Endothelial cell (in vitro differentiated cells): ENCODE measurements at regions not wholly inside any gene's neighbourhood (a gene's known extent, or its start where the extent isn't known, plus 50 kb on each side); places are given as distances from the start of the nearest gene placed in this dataset.
"Not testable (repeated sequence)": the region's sequence is repeated elsewhere in the genome, so short reads cannot be mapped to it uniquely, and the experiment has no call there.

Source experiments
- DNase-seq: peaks from one replicate; pipeline ENCODE4 v3.0.0; 2021; ENCODE audit warnings: low spot score
- H3K27ac Mint-ChIP-seq: one replicate; pipeline ENCODE4 v1.8.0; 2021; ENCODE audit warnings: mixed read lengths, inconsistent platforms; ENCODE audit not compliant: unreplicated experiment
- H3K27me3 Mint-ChIP-seq: one replicate; pipeline ENCODE4 v1.8.0; 2021; ENCODE audit warnings: mild to moderate bottlenecking, moderate library complexity, mixed read lengths, inconsistent platforms; ENCODE audit not compliant: unreplicated experiment
- H3K36me3 Mint-ChIP-seq: one replicate; pipeline ENCODE4 v1.8.0; 2021; ENCODE audit warnings: mild to moderate bottlenecking, low read depth, mixed read lengths, inconsistent platforms; ENCODE audit not compliant: unreplicated experiment
- H3K4me1 Mint-ChIP-seq: one replicate; pipeline ENCODE4 v1.8.0; 2021; ENCODE audit warnings: mild to moderate bottlenecking, mixed read lengths, inconsistent platforms; ENCODE audit not compliant: unreplicated experiment
- H3K4me3 Mint-ChIP-seq: one replicate; pipeline ENCODE4 v1.8.0; 2021; ENCODE audit warnings: mild to moderate bottlenecking, mixed read lengths, inconsistent platforms; ENCODE audit not compliant: unreplicated experiment
- H3K9me3 Mint-ChIP-seq: one replicate; pipeline ENCODE4 v1.8.0; 2021; ENCODE audit warnings: mixed read lengths, inconsistent platforms; ENCODE audit not compliant: unreplicated experiment
- TF ChIP-seq, protein P1 (sequence below): fragments of 200-600 bp; sonication (generic); IDR thresholded peaks from one replicate; pipeline ENCODE4 v1.5.0; 2021; ENCODE audit warnings: antibody characterized with exemption; ENCODE audit not compliant: unreplicated experiment

DNA sequence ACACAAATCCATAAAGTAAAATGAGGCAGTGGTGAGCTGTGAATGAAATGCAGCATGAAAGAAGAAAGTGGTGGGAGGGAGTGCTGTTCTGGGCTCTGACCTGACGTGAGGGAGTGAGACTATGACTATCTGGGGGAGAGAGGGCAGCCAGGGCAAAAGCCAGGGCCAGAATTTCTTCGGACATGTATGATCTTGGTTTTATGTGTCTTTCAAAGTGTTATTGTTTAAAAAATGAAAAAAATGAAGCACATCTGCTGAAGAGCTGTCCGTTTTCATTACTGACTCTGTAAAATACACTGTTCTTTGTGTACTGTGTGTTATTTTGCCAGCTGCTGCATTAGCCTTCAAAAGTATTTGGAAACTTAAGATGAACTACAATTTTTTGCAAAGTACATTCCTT lies 70.2 kb upstream of the KLF14 start:
- no peak overlapping the region for H3K27ac Mint-ChIP-seq
- DNase-seq = no peak
- no peak overlapping the region for H3K4me3 Mint-ChIP-seq
- H3K27me3 Mint-ChIP-seq = peaks cover 5% of the 10 kb centered on the region
- no peaks in the 10 kb centered on the region for H3K4me1 Mint-ChIP-seq
- H3K9me3 Mint-ChIP-seq = no peaks in the 10 kb centered on the region
- TF ChIP-seq, protein P1, sequence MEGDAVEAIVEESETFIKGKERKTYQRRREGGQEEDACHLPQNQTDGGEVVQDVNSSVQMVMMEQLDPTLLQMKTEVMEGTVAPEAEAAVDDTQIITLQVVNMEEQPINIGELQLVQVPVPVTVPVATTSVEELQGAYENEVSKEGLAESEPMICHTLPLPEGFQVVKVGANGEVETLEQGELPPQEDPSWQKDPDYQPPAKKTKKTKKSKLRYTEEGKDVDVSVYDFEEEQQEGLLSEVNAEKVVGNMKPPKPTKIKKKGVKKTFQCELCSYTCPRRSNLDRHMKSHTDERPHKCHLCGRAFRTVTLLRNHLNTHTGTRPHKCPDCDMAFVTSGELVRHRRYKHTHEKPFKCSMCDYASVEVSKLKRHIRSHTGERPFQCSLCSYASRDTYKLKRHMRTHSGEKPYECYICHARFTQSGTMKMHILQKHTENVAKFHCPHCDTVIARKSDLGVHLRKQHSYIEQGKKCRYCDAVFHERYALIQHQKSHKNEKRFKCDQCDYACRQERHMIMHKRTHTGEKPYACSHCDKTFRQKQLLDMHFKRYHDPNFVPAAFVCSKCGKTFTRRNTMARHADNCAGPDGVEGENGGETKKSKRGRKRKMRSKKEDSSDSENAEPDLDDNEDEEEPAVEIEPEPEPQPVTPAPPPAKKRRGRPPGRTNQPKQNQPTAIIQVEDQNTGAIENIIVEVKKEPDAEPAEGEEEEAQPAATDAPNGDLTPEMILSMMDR = no peak
- no peaks in the 10 kb centered on the region for H3K36me3 Mint-ChIP-seq

DNA sequence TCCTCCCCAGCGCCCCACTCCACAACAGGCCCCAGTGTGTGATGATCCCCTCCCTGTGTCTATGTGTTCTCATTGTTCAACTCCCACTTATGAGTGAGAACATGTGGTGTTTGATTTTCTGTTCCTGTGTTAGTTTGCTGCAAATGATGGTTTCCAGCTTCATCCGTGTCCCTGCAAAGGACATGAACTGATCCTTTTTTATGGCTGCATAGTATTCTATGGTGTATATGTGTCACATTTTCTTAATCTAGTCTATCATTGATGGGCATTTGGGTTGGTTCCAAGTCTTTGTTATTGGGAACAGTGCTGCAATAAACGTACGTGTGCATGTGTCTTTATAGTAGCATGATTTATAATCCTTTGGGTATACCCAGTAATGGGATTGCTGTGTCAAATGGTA lies 78.8 kb upstream of the KLF14 start:
- H3K4me3 Mint-ChIP-seq, H3K36me3 Mint-ChIP-seq, H3K4me1 Mint-ChIP-seq, H3K27me3 Mint-ChIP-seq, H3K27ac Mint-ChIP-seq, H3K9me3 Mint-ChIP-seq, DNase-seq: not testable (repeated sequence)

DNA sequence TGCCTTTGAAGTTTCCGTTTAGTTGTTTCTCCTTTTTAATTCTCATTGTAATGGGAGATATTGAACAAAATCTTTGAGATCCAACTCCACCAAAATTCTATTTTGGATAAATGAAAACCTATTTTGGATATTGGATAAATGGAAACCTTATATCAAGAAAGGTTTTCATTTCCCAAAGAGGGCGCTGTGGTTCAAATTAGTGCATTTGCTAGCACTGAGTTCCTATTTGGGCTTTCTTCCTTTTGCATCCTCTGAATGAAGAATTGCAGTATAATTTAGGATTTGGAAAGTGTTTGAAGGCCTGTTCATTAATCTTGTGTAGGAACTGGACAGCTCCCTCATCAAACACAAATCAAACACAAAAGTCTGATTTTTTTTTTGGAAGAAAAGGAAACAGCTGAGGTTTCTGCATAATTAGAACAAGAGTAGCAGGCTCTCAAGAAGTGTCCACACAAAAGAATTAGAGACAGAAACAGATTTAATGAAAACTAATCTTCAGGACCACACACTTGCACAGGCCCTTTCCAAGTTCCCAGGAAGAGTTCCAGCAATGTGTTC lies 80.8 kb upstream of the KLF14 start:
- no peak for DNase-seq
- no peak overlapping the region for H3K4me3 Mint-ChIP-seq
- H3K27me3 Mint-ChIP-seq = peaks cover 2% of the 10 kb centered on the region
- H3K9me3 Mint-ChIP-seq = no peaks in the 10 kb centered on the region
- no peaks in the 10 kb centered on the region for H3K36me3 Mint-ChIP-seq
- no peaks in the 10 kb centered on the region for H3K4me1 Mint-ChIP-seq
- no peak overlapping the region for H3K27ac Mint-ChIP-seq
- TF ChIP-seq, protein P1 = peak; percentile 45

DNA sequence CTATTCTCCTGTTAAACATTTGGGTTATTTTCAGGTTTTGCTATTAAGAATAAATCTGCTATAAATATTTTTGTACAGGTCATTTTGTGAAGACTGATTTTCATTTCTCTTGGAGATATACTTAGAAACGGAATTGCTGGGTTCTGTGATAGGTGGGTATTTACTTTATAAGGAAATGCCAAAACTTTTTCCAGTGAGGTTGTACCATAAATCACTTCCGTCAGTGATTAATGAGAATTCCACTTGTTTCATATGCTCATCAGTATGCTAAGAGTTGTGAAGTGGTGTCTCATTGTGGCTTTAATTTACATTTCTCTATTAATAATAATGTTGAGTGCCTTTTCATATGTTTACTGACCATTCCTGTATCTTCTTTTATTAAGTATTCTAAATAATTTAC lies 84.0 kb upstream of the KLF14 start:
- DNase-seq = no peak
- H3K4me3 Mint-ChIP-seq = no peak overlapping the region
- no peaks in the 10 kb centered on the region for H3K36me3 Mint-ChIP-seq
- no peak overlapping the region for H3K27ac Mint-ChIP-seq
- TF ChIP-seq, protein P1 = no peak
- peaks cover 2% of the 10 kb centered on the region for H3K27me3 Mint-ChIP-seq
- no peaks in the 10 kb centered on the region for H3K9me3 Mint-ChIP-seq
- H3K4me1 Mint-ChIP-seq = no peaks in the 10 kb centered on the region

DNA sequence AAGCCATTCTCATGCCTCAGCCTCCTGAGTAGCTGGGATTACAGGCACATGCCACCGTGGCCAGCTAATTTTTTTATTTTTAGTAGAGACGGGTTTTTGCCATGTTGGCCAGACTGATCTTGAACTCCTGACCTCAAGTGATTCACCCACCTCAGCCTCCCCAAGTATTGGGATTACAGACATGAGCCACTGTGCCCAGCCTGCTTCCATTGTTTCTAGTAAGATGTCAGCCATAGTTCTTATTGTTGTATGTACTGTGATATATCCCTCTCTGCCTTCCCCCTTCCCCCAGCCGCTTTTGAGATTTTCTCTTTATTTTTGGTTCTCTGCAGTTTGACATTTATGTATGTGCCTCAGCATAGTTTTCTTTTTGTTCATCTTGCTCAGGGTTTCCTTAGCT lies 87.9 kb upstream of the KLF14 start:
- no peak overlapping the region for H3K27ac Mint-ChIP-seq
- no peaks in the 10 kb centered on the region for H3K9me3 Mint-ChIP-seq
- DNase-seq = no peak
- peaks cover 2% of the 10 kb centered on the region for H3K27me3 Mint-ChIP-seq
- H3K4me3 Mint-ChIP-seq = no peak overlapping the region
- no peaks in the 10 kb centered on the region for H3K4me1 Mint-ChIP-seq
- H3K36me3 Mint-ChIP-seq = no peaks in the 10 kb centered on the region
- TF ChIP-seq, protein P1 = no peak
